Cardiac fibroblast (primary cell): ENCODE measurements at regions not wholly inside any gene's neighbourhood (a gene's known extent, or its start where the extent isn't known, plus 50 kb on each side); places are given as distances from the start of the nearest gene placed in this dataset.

Experiments used
- DNase-seq, 2 donors: peaks; one replicate each; pipeline versions ENCODE4 v3.0.0 to v3.0.0-alpha.2; 2010; ENCODE audit warnings: low read depth in 2 of 2
- H3K4me3 ChIP-seq, 2 donors: replicated peaks in 1 of 2; 1 replicate in 1 of 2; 2 replicates in 1 of 2; pipeline ENCODE4 v1.5.1; 2011; ENCODE audit warnings: low read depth in 2 of 2, low read length in 2 of 2, mild to moderate bottlenecking in 2 of 2, moderate library complexity in 1 of 2
- CTCF ChIP-seq: IDR thresholded peaks from one replicate; pipeline ENCODE4 v1.5.1; 2011; ENCODE audit warnings: low read depth, mild to moderate bottlenecking, low read length, inconsistent platforms

DNA sequence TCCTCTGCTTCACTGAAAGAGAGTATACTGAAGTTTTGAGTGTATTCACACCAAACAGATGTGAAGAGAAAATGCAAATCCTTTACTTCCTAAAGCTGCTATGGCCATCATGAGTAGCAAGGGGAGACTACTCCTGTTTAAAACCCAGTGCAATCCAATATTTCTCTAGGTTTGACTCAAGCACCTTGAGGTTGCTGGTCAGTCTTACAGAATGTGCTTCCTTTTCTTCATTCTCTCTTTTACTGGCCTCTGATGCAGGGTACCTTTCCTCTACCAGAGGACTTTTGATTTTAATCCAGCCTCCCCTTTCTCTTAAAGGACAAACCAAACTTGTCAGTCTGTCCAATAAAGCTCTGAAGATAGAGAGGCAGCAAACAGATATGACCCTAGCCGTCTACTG lies 98.1 kb upstream of the TLE4 start:
- no peak for DNase-seq
- H3K4me3 ChIP-seq: no peak overlapping the region
- TF ChIP-seq CTCF: no peak

- no peak overlapping the region for H3K4me3 ChIP-seq
- TF ChIP-seq CTCF: no peak
- DNase-seq: no peak
Measured at GRCh38 chr9:79477241-79477840, 94.4 kb upstream of the TLE4 start.

DNA sequence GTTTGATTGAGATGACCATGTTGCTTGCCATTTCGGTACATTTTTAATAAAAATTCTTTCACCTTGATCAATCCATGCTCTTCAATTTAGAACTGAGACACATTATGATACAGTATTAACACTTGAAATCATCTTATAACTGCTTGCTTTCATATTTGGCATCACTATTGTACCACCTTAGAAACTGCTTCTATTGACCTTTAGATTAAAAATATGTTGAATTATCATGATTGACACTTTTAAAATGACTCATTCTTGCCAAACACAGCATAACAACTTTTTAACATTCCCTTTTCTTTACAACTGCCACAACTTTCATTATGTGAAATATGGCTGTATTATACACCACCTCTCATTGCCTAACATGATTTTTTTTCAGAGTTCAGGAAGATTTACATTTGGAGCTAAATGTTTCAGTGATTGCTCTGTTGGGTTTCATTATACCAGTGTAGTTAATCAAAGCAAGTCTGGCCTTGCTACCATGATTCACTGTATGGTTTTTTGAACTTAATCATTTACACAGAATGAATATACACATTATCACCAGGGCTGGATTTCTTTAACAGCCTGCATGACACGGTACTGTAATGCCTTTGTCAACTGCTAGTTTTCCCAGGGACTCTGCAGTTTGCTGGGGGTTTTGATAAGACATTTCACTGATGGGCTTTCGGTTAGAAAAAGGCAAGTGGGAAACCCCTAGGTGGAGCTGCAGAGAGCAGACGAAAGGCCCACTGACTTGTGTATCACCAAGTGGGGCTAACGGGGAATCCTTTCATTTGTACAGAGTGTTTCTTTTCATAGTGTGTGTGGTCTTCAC lies 93.6 kb upstream of the TLE4 start:
- no peak overlapping the region for H3K4me3 ChIP-seq
- peak; percentile 28 to 32 for DNase-seq

GRCh38 chr9:79480639-79481038 lies 91.1 kb upstream of the TLE4 start:
- DNase-seq: no peak
- TF ChIP-seq CTCF: no peak
- H3K4me3 ChIP-seq: no peak overlapping the region

More for the DNA sequence above, 93.6 kb upstream of the TLE4 start:
- TF ChIP-seq CTCF: peak; percentile 39

DNA sequence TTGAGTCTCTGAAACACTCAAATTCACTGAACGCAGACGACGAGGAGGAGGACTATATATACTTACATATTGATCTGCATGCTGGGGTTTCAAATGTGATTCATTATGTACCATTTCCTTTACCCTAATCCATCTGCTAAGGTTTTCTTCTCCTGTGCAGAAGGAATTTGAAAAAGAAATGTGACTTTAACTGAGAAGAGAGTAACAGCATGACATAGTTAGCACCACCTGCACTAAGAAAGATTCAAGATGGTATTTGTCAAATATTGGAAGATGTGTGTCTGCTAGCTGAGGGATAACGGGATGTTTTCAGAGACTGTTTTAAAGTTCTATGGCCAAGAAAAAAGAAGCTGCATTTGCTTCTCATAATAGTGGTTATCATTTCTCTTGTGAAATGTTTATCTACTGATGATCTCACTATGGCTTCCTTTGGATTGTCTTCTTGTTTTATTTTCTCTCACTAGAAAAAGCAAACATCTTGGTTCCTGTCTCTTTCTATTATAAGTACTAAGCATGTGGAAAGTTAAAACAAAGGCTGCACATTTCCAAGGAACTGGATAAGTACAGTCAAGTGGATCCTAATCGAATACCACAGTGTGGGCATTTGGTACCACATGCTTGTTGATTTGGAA lies 89.8 kb upstream of the TLE4 start:
- no peak for DNase-seq
- TF ChIP-seq CTCF: no peak
- H3K4me3 ChIP-seq: no peak overlapping the region

GRCh38 chr9:79485258-79485657 lies 86.5 kb upstream of the TLE4 start:
- H3K4me3 ChIP-seq: no peak overlapping the region
- TF ChIP-seq CTCF: no peak
- peak in 1 of 2 donors; percentile 7 for DNase-seq
